ENCODE measurements at regions not wholly inside any gene's neighbourhood (a gene's known extent, or its start where the extent isn't known, plus 50 kb on each side); places are given as distances from the start of the nearest gene placed in this dataset.

DNA sequence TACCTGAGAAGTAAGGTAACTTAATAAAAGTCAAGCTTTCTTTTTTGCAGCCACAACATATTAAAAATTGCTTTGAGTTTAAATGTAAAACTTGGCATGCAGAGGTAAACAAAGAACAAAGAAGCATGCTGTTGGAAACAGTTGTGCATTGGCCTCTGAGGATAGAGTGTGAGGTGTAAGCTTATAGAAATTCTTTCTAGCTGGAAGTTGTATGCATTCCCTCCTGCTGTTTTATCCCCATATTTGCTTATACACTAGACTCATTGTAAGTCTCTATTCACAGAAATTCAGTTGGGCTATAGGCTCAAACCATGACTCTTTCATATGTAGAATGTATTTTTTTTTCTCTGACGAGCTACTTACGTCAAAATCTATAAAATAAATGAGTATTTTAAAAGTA, 316.3 kb downstream of the SLC6A15 start:
- DNase-seq = no peak

DNA sequence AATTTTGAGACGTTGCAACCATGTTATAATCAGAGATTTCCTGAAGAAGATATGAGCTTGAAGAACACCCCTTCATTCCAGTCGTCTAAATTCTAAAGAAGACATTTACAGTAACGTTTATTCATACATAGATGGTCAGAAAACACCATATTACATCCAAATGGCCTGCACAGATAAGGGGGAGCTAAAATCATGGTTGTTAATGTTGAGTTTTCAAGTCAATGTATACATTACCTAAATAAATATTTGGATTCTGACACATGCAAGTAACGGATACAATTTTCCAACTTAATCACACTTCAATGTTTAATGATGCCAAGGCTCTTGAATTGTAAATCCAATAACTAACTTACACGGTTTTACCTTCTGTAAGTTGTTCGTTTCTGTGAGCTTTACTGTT, 318.4 kb downstream of the SLC6A15 start:
- no peak for DNase-seq

DNA sequence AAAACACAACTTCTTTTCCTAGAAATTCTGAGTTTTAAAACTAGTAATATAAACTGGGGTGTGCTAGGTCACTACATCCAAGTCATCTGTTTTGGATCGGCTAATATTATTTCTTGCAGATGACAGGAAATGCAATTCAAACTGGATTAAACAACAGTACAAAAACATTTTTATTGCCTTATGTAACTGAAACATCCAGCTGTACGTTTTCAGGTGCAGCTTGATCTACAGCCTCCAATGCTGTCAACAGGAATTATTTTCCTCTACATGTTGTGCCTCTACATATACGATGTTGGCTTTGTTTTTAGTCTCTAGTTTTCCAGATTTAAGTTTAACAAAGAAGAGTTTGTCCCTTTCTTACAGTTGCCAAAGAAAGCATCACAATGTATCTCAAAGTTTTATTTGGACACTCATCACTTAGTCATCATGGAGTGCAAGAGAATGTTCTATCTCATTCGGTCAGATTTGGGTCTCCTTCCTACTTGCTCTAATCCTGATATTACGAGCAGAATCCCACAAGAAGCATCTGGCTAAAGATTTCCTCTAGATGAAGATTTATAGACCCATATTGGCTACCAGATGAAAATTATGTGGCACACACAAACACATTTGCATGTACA, 326.7 kb downstream of the SLC6A15 start:
- DNase-seq = no peak

DNA sequence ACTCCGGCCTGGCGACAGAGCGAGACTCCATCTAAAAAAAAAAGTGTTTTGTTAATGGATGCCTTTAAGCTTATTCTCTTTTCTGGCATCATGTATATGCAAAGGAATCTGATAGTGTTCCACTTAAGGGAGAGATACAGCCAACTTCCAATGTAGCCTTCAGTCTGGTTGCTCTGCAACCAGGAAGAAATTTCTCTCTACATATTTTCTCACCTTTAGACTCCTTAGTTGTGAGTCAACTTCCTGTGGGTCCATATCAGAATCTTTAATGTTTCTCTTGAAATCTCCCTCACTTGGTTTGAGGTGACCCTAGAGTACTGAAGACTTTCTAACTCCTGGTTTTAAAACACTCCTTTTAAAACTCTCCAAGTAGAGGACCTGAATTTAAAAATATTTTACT, 340.4 kb downstream of the SLC6A15 start:
- no peak for DNase-seq

DNA sequence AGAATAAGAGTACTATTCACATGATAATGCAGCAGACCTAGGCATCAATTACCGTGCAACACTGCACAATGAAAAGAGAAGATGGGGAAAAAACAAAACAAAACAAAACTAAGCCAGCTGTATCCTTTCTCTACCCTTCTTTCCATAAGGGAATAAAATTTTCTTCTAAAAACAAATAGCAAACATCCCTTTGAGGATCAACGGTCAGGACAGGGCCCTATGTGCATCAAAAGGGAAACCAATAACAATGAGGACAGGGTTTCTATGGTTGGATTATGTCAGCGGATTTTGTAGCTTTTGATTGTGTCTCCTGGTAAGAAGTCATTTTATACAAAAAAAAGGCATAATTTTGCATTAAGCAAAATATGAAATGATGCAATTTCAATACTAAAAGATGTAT, 350.3 kb downstream of the SLC6A15 start:
- DNase-seq = no peak

DNA sequence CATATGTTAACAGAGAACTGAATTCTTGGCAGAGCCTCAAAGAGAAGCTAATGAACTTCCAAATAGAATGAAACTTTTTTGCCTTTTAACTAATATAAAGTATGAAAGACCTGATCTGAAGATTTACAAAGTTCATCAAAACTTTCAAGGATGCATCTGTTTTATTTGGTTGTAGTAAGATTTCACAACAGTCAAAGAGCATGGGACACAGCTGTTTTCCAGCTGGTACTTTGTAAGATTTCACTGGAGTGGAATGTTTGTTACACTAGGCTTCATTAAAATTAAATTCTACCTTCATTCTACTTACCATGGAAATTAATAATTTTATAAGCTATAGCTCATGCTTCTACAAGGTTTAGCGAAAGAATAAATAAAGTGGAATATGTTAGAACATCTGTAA, 351.2 kb downstream of the SLC6A15 start:
- DNase-seq = no peak

DNA sequence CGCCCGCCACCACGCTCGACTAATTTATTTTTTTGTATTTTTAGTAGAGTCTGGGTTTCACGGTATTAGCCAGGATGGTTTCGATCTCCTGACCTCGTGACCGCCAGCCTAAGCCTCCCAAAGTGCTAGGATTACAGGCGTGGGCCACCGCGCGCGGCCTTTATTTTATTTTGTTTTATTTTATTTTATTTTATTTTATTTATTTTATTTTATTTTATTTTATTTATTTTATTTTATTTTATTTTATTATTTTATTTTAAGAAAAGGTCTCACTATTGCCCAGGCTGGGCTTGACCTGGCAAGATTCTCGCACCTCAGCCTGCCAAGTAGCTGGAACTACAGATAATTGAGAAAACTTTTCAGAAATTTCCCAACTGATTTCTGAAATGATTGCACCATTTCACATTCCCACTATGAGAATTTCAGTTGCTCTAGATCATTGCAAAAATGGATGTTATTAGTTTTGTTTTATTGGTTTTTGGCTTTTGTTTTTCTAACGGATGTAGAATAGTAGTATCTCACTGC, 358.3 kb downstream of the SLC6A15 start:
- no peak for DNase-seq

DNA sequence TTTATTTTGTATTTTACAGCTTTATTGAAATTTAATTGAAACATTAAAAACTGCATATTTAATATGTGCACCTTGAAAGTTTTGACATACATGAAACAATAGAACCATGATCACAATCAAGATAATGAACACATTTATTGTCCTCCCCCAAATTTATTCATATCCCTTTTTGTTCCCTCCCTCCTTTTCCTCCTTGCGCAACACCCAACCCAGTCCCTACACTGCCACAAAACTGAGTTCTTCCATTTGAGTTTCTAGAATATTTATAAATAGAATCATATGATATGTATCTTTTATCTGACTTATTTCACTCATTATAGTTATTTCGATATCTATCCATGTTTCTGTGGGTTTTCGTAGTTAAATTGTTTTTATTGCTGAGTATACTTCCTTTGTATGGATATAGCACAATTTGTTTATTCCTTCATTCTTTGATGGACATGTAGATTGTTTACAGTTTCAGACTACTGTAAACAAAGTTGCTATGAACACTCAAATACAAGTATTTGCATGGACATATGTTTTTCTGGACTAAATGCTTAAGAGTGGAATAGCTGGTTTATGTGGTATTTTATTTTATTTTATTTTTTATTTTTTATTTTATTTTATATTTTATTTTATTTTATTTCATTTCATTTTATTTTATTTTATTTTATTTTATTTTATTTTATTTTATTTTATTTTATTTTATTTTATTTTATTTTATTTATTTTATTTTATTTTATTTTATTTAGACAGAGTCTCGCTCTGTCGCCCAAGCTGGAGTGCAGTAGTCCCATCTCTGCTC, 359.1 kb downstream of the SLC6A15 start:
- DNase-seq = no peak

DNA sequence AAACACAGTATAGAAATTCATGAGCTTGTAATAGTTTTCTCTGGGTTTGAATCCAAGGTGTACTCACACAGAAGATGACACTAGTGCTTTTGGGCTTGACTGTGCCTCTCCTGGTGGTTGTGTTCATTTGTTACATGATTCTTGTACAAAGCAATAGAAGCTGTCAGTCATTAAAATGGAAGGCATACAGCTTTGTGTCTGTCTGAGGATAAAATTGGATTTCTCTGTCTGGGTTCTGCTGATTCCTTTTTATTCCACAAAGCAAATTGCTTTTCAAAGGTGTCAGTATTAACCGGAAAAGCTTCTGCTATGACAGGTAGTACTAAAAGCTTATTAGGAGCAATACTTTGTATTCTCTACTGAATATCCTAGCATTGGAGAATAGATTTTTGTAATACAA, 361.2 kb downstream of the SLC6A15 start:
- no peak for DNase-seq

DNA sequence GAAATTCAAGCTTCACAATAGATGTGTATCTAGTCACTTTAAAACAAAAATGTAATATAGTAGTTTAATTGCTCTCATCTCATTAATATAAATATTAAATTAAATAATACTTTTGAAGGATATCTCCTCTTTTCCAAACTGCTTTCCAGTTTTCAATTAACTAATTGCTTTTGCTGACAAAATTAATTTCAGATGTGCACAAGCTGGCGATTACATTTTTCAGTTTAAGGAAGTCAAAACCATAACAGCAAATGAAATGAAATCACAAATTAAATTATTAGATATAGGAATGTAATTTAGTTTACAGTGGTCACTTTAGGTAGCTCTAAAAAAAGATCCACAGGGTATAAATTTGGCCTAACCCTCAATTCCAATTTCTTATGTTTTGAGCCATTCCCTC, 362.1 kb downstream of the SLC6A15 start:
- no peak for DNase-seq

DNA sequence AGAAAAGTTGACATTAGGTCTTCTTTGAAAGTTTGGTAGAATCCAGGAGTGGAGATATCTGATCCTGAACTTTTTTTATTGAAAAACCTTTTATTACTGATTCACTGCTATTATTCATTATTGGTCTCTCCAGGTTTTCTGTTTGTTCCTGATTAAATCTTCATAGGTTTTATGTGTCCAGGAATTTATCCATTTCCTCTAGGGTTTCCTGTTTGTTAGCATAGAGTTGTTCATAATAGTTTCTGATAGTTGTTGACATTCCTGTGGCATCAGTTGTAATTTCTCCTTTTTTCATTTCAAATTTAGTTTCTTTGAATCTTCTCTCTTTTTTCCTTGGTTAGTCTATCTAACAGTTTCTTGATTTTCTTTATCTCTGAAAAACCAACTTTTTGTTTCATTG, 370.3 kb downstream of the SLC6A15 start:
- DNase-seq = no peak

DNA sequence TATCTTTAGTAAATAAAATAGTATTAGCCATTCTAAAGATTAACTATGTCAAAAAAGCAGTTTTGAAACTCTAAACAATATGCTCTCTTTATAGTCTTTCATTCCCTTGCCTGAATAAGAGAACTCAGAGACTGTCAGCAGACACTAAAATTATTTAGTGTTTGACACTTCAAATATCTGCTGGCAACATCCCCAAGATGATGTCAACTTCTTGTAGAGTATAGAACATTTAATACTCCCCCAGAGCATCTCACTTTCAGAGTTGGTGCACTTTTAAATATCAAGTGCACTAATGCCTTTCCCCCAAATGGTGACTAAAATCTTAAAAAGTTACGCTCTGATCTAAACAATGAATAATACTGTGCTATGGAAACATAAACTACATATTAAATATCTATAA, 374.9 kb downstream of the SLC6A15 start:
- no peak for DNase-seq

DNA sequence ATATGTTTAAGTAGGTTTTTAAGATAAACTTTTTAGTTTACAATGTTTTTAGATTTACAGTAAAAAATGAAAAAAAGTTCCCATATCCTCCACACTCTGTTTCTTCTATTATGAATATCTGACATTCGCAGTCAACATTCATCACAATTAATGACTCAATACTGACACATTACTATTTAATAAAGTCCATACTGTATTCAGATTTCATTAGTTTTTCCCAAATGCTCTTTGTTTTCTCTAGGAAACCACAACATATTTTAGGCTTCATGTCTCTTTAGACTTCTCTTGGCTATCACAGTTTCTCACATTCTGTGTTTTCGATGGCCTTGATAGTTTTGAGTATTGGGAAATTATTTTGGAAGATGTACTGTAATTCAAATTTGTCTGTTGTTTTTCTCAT, 399.8 kb downstream of the SLC6A15 start:
- DNase-seq = no peak

DNA sequence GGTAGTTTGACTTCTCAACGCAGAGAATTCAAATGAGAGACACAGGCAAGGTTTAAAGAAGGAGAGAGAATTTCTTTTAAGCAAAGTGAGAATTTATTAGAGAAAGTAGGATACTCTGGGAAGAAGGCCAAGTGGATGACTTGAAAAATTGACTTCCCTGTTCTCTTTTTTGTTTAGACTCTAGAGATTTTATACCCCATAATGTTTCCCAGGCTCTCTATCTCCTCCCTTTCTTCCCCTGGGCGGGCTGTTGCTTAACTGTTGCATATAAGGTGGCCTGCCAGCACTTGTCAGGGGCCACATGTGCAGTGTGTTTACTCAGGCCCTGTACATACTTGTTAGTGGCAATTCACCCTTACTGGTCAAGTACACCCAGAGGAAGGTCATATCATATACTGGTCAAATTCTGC, 403.7 kb downstream of the SLC6A15 start:
- DNase-seq = no peak

DNA sequence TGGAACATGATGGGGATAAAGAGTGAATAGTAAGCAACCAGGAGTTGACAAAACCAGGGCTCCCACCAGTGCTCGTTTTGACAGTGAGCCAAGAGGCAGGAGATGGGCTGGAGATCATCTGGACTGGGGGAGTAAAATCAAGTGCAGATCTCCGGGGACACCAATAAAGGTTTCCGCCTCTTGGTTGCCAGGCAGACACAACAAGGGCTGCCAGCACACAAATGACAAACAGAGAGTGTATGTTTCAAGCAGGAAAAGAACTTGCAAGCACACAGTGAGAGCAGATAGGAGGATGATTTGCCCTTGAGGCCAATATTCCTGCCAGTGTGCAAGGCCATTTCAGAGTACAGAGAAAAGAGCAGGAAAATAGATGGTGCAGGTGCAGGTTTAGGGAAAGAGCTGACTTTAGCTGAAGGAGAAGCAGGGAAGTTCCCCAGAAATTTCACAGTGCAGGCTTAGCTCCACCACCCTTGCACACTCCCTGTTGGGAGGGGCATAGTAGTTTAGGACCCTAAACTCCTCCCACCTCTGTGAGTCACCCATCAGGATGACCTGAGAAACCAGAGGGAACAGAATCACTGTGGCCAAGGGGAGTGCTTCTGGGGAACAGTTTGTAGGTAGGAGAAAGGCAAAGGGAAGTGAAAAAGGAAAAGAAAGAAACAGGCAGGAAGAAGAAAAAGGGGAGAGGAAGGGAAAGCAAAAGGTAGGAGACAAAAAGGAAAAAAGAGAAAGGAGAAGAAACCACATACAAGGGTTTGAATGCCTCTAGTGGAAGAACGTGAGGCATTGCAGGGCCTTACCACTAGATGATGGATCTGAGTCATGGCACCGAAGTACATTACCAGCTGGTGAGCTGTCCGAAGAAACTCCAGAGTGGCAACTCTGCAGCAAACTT, 404.4 kb downstream of the SLC6A15 start:
- peak; percentile 74 for DNase-seq

DNA sequence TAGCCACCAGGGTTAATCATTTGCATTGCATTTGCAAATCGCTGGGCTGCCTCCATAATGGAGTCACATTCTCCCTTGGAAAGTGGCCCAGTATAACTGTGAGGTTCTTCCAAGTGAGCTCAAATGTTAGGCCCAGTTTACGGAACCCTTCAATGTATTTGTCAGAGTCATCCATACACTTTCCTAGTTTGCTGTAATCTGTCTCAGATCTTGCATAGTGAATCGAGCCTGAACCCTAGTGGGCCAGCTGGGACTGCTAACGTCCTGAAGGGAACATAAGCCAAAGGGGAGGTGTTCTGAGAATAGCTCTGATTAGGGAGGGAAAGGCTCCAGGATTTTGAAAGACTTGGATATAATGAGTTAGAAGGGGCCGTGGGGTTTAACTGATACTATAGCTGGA, 406.3 kb downstream of the SLC6A15 start:
- DNase-seq = peak; percentile 46

DNA sequence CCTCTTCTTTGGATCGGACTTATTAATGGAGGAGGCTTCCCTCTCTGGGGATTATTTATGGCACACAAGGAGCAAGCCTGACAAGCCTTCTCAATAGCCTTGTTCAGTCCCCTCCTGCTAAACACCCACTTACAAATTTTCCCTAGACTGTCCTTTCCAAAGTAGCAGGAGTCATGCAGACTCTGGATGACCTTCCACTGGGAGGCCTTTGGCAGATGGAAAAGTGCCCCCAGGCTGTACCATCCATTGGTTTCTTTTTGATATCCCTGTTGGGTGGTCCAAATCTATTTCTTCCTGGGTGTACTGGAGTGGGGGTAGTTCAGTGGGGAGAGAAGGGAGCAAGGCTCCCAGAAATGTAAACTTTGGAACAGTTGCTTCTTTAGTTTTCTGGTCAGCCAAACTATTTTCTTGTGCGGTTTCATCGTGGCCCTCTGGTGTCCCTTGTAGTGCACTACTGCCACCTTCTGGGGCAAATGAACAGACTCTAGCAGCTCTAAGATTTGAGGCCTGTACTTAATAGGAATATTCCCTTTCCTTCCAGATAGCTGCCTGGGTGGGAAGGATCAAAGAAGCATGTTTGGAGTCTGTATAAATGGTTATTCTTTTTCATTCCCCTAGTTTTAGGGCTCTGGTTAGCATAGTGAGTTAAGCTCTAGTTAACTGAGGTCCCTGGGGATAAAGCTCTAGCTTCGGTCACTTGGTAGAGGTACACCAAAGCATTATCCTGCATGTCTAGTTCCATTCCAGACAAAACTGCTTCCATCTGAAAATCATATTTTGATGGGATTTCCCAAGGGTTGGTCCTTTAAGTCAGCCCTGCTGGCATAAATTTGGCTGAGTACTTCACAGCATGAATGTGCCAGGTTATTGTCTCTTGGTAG, 409.5 kb downstream of the SLC6A15 start:
- DNase-seq = peak; percentile 50

DNA sequence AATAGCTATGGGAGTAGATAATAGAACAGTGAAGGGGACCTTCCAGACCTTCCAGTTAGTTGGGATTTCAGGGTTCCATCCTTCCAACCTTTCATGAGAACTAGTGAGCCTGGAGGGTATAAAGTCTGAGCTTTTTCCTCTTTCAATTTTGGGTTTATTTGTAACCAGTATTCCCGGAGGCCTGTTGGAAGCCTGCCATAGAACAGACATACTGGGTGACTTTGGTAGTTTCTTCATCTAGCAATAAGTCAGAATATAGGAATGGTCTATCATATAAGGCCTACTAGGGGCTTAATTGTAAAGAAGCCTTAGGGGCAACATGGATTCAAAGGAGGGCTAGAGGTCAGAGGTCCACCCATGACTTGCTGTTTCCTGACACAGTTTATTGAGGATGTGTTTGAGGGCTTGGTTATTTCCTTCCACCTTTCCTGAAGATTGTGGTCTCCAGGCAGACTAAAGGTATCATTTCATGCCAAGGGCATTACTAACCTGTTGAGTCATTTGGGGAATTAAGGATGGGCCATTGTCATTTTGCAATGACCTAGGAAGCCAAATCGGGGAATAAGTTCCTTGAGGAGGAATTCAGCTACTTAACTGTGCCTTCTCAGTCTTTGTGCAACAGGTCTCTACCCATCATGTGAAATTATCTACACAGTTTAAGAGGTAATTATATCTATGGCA, 410.3 kb downstream of the SLC6A15 start:
- no peak for DNase-seq

DNA sequence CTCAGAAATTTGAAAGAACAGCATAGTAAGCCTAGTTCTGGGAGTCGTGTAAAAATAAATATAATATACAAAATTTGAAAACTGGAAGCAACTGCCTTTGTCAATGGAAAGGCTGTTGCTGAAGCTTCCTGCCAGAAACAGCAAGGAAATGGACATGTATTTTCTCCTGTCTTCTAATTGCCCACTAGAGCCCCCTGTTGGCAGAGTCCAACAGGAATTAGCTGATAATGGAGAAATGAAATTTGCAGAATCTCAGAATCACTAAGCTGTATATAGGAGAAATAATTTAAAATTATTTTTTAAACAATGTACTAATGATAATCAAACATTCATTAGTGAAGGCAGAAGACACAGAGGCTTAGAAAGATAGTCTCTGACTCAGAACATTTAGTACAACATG, 414.8 kb downstream of the SLC6A15 start:
- no peak for DNase-seq

DNA sequence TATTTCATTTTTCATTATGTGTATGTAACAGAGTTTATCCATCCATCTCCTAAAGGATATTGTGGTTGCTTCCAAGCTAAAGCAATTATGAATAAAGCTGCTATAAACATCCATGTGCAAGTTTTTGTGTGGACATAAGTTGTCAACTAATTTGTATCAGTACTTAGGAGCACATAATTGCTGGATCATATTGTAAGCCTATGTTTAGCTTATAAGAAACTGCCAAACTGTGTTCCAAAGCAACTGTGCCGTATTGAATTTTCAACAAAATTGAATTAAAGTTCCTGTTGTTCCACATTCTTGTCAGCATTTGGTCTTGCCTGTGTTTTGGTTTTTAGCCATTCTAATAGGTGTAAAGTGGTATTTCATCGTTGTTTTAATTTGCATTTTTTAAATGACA, 416.9 kb downstream of the SLC6A15 start:
- no peak for DNase-seq

DNA sequence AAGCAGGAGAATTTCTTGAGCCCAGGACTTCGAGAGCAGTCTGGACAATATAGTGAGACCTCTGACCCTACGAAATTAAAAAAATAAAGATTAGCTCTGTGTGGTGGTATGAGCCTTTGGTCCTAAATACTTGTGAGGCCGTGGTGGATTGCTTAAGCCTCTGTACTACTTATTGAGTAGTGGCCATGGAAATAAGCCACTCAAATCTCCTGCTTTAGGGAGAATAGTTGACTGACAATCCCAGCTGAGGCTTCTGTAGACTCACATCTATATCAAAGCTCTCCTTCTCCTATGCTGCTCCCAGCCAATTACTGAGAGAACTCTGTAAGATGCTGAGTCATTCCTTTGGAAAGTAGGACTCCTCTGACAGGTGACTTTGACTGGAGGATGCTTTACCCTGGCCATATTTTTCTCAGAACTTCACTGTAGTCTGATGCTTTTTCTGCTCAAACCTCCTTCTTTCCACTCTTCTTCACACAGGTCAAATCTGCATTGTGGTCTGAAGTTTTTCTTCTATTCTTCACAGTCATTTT, 420.2 kb downstream of the SLC6A15 start:
- no peak for DNase-seq

DNA sequence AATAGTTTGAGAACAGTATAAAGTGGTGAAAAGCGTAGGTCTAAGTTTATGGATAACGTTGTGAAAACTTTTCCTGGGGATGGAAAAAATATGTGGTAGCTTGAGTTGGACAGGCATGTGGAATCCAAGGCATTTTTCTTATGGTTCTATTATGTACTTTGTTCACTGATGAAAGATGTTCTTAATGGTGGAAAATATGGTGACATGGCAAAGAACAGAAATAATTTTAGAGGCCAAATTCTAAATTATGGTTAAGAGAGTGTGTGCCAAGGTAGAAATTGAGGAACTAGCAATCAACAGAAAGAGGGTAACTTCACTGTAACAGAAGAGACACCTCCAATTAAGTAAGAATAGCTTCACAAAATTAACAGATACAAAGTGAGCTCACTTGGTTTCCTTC, 427.8 kb downstream of the SLC6A15 start:
- DNase-seq = no peak

Measured in left hindlimb (tissue), 1 donor.